Upper lobe of left lung (tissue), 6 donors: ENCODE measurements at regions not wholly inside any gene's neighbourhood (a gene's known extent, or its start where the extent isn't known, plus 50 kb on each side); places are given as distances from the start of the nearest gene placed in this dataset.
A peak's percentile ranks its signal among the peaks of the same experiment; 100 is the strongest.

Source experiments
- ATAC-seq, 2 donors: fragments of 200-7000 bp; cut with Tn5 transposase; one replicate each; pipeline ENCODE4 v1.9.1; 2022; ENCODE audit warnings: mild to moderate bottlenecking in 2 of 2, moderate library complexity in 2 of 2; ENCODE audit not compliant: low FRiP score in 2 of 2
- DNase-seq, 2 donors: peaks; one replicate each; pipeline ENCODE4 v3.0.0-alpha.2; 2019 to 2020
- H3K27ac ChIP-seq, 4 donors: fragments of 200-600 bp; sonication (generic); one replicate each; pipeline ENCODE4 v1.5.1; 2016 to 2019
- H3K27me3 ChIP-seq, 4 donors: fragments of 200-600 bp; sonication (generic); one replicate each; pipeline ENCODE4 v1.5.1; 2017 to 2019
- H3K36me3 ChIP-seq, 4 donors: fragments of 200-600 bp; sonication (generic); one replicate each; pipeline ENCODE4 v1.5.1; 2016 to 2019
- H3K4me1 ChIP-seq, 4 donors: fragments of 200-600 bp; sonication (generic); one replicate each; pipeline ENCODE4 v1.5.1; 2018 to 2019
- H3K4me3 ChIP-seq, 4 donors: fragments of 200-600 bp; sonication (generic); one replicate each; pipeline ENCODE4 v1.5.1; 2017 to 2019; ENCODE audit warnings: mild to moderate bottlenecking in 2 of 4, moderate library complexity in 1 of 4
- H3K9me3 ChIP-seq, 4 donors: fragments of 200-600 bp; sonication (generic); one replicate each; pipeline ENCODE4 v1.5.1; 2018 to 2019
- CTCF ChIP-seq, 6 experiments: fragments of 450-650 bp in 4 of 6; fragments of 200-600 bp in 2 of 6; sonication (generic) in 2 of 6; IDR thresholded peaks; one replicate each; pipeline ENCODE4 v1.5.1; 2016 to 2019; ENCODE audit warnings: antibody characterized with exemption in 6 of 6
- EP300 ChIP-seq, 4 donors: sonication (generic); formaldehyde crosslinking; IDR thresholded peaks; one replicate each; pipeline ENCODE4 v1.5.1; 2017; ENCODE audit warnings: antibody characterized with exemption in 4 of 4, control low read depth in 2 of 4
- POLR2A ChIP-seq, 4 donors: fragments of 450-650 bp; IDR thresholded peaks; one replicate each; pipeline ENCODE4 v1.5.1; 2016 to 2017; ENCODE audit warnings: antibody characterized with exemption in 4 of 4, mild to moderate bottlenecking in 2 of 4
- POLR2AphosphoS5 ChIP-seq, 2 donors: sonication (generic); formaldehyde crosslinking; IDR thresholded peaks; one replicate each; pipeline ENCODE4 v1.5.1; 2017; ENCODE audit warnings: antibody characterized with exemption in 2 of 2
- WGBS, 2 donors: methylation state at CpG; one replicate each; pipeline ENCODE4 v1.1.5; 2017 to 2018; 5-methylcytosine and 5-hydroxymethylcytosine counted together
- donor health status: DM: no; HTN: no; CAD: no; lungs with moderate emphysema.
- donor health status: DM: no; HTN: yes; CAD: no; lungs with severe emphysema.

DNA sequence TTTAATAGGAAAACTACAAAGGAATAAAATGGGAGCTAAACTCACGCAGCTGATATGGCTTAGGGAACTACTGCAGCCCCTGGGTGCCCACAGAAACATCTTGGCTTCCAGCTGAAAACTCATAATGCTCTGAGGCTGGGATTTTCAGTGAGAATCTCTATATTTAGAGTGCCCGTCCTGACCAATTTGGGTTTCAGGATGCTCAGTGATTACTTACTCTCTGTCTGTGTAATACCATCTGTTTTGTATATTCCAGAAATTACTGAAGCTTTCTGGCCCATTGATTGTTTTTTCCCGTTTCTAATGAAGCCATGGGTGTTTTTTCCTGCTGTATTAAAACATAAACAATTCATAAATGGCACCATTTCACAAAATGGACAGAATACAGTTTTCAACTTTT lies 50.6 kb upstream of the ZNF385D start:
- TF ChIP-seq POLR2AphosphoS5 (IDR thresholded peaks at IDR 0.05) (no peak), EP300 (IDR thresholded peaks at IDR 0.05) (no peak), CTCF (IDR thresholded peaks at IDR 0.05) (no peak), POLR2A (IDR thresholded peaks at IDR 0.05) (no peak)
- DNase-seq (no peak), ATAC-seq (no peak)
- H3K4me3 ChIP-seq: no peak overlapping the region
- no peak overlapping the region for H3K27ac ChIP-seq
- no peaks in the 10 kb centered on the region for H3K36me3 ChIP-seq
- no peaks in the 10 kb centered on the region for H3K27me3 ChIP-seq
- no peaks in the 10 kb centered on the region for H3K4me1 ChIP-seq
- WGBS, 2 donors: 79 to 85% methylated on average over 3 of the region's 3 CpGs
- peaks cover 0 to 14% (median 0%) of the 10 kb centered on the region in 4 donors for H3K9me3 ChIP-seq

DNA sequence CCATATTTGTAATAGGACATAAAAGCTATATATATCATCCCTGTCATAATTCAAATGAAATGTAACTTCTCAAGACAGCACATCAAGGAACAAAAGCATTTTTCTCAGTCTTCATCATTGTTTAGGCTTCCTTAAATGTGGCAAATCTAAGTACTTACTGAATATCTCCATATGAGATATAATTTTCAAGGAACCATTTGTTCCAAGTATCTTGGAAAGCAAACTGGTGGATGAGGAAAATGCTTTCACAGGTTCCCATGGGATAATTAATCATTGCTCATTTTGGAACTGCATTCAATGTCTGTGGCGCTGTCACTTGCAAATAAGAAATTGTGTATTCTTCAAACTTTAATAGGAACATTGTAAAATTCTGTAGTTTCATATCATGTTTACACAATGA lies 52.6 kb upstream of the ZNF385D start:
- Histone ChIP-seq H3K4me3 (no peak overlapping the region), H3K27me3 (no peaks in the 10 kb centered on the region), H3K27ac (no peak overlapping the region), H3K9me3 (peaks cover 0 to 14% (median 0%) of the 10 kb centered on the region in 4 donors), H3K36me3 (no peaks in the 10 kb centered on the region), H3K4me1 (no peaks in the 10 kb centered on the region)
- DNase-seq: no peak
- ATAC-seq: peak in 1 of 2 donors; percentile 51
- WGBS, 2 donors: 82 to 89% methylated on average over 1 of the region's 1 CpG
- TF ChIP-seq POLR2AphosphoS5 (IDR thresholded peaks at IDR 0.05): no peak
- TF ChIP-seq CTCF (IDR thresholded peaks at IDR 0.05): no peak
- no peak for TF ChIP-seq EP300 (IDR thresholded peaks at IDR 0.05)
- no peak for TF ChIP-seq POLR2A (IDR thresholded peaks at IDR 0.05)

- no peak overlapping the region for H3K27ac ChIP-seq
- no peak for TF ChIP-seq POLR2A (IDR thresholded peaks at IDR 0.05)
- TF ChIP-seq EP300 (IDR thresholded peaks at IDR 0.05): no peak
- no peak for TF ChIP-seq CTCF (IDR thresholded peaks at IDR 0.05)
- TF ChIP-seq POLR2AphosphoS5 (IDR thresholded peaks at IDR 0.05): no peak
- H3K4me3 ChIP-seq: no peak overlapping the region
- H3K36me3 ChIP-seq: no peaks in the 10 kb centered on the region
- H3K27me3 ChIP-seq: no peaks in the 10 kb centered on the region
- ATAC-seq: no peak
- WGBS, 2 donors: 34 to 56% methylated on average over 2 of the region's 2 CpGs
- no peak for DNase-seq
- H3K4me1 ChIP-seq: no peaks in the 10 kb centered on the region
- peaks cover 0 to 14% (median 0%) of the 10 kb centered on the region in 4 donors for H3K9me3 ChIP-seq
Observed at GRCh38 chr3:21804330-21804729, 53.3 kb upstream of the ZNF385D start.

DNA sequence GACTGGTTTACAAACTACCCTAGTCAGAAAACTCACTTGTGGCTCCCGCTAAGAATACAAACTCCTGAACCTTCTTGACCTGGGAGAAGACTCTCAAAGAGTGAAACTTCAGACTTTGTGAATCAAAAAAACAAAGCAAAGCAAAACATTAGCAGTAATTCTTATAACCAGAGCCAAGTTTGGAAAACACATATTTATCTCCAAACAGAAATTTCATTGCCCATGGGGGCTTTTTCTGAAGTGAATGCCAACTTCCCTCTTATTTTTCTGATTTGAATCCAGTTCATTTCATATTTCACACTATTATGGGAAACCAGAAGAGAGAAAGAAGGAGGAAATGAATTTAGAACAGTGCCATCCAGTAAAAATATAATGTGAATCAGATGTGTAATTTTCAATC lies 55.7 kb upstream of the ZNF385D start:
- Histone ChIP-seq H3K27ac (no peak overlapping the region), H3K36me3 (no peaks in the 10 kb centered on the region), H3K27me3 (no peaks in the 10 kb centered on the region), H3K4me3 (no peak overlapping the region), H3K9me3 (no peaks in the 10 kb centered on the region), H3K4me1 (no peaks in the 10 kb centered on the region)
- DNase-seq (no peak), ATAC-seq (no peak)
- TF ChIP-seq CTCF (IDR thresholded peaks at IDR 0.05) (no peak), POLR2A (IDR thresholded peaks at IDR 0.05) (no peak), POLR2AphosphoS5 (IDR thresholded peaks at IDR 0.05) (no peak), EP300 (IDR thresholded peaks at IDR 0.05) (no peak)
- WGBS, 2 donors: 84 to 87% methylated on average over 1 of the region's 1 CpG

DNA sequence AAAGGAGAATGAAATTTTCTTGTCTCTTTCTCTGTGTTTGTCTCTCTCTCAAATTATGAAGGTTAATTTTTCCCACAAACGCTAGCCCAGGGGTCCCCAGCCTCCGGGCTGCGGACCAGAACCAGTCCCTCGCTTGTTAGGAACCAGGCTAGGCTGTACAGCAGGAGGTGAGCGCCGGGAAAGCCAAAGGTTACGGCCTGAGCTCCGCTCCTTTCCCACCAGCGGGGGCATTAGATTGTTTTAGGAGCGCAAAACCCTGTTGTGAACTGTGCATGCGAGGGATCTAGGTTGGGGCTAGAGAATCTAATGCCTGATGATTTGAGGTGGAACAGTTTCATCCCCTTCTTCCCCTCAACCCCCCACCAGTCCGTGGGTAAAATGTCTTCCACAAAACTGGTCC lies 74.7 kb upstream of the ZNF385D start:
- no peak for ATAC-seq
- WGBS, 2 donors: 86 to 89% methylated on average over 12 of the region's 12 CpGs

More for the DNA sequence above, 74.7 kb upstream of the ZNF385D start:
- DNase-seq: peak in 1 of 2 donors; percentile 2
- Histone ChIP-seq H3K27ac (no peak overlapping the region), H3K36me3 (no peaks in the 10 kb centered on the region), H3K4me3 (no peak overlapping the region), H3K9me3 (no peaks in the 10 kb centered on the region), H3K4me1 (no peaks in the 10 kb centered on the region), H3K27me3 (no peaks in the 10 kb centered on the region)
- no peak for TF ChIP-seq EP300 (IDR thresholded peaks at IDR 0.05)
- no peak for TF ChIP-seq POLR2A (IDR thresholded peaks at IDR 0.05)
- TF ChIP-seq POLR2AphosphoS5 (IDR thresholded peaks at IDR 0.05): no peak
- no peak for TF ChIP-seq CTCF (IDR thresholded peaks at IDR 0.05)
